ENCODE measurements at regions not wholly inside any gene's neighbourhood (a gene's known extent, or its start where the extent isn't known, plus 50 kb on each side); places are given as distances from the start of the nearest gene placed in this dataset.

DNA sequence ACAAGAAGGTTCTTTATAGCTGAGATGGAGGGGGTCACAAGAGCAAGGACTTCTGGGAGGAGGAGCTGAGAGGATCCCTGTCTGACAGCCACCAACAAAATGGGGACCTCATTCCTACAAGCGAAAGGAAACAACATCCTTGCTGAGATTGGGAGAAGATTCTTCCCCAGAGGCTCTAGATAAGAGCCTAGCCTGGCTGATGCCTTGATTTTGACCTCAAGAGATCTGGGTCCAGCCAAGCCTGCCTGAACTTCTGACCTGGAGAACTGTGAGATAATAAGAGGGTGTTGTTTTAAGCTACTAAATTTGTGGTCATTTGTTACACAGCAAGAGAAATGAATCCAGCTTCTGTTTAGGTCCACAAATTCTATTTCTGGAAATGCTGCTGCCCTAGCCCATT is 75.4 kb upstream of the SLC4A11 start:
- no peak overlapping the region for H3K4me3 Mint-ChIP-seq
- TF ChIP-seq, protein P1, sequence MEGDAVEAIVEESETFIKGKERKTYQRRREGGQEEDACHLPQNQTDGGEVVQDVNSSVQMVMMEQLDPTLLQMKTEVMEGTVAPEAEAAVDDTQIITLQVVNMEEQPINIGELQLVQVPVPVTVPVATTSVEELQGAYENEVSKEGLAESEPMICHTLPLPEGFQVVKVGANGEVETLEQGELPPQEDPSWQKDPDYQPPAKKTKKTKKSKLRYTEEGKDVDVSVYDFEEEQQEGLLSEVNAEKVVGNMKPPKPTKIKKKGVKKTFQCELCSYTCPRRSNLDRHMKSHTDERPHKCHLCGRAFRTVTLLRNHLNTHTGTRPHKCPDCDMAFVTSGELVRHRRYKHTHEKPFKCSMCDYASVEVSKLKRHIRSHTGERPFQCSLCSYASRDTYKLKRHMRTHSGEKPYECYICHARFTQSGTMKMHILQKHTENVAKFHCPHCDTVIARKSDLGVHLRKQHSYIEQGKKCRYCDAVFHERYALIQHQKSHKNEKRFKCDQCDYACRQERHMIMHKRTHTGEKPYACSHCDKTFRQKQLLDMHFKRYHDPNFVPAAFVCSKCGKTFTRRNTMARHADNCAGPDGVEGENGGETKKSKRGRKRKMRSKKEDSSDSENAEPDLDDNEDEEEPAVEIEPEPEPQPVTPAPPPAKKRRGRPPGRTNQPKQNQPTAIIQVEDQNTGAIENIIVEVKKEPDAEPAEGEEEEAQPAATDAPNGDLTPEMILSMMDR (IDR thresholded peaks at IDR 0.05) = no peak
- H3K4me3 ChIP-seq (ENCODE audit: low read length) = no peak overlapping the region
- peaks cover 6% of the 10 kb centered on the region for H3K36me3 ChIP-seq (ENCODE audit: insufficient read depth, low read length)
- H3K4me1 Mint-ChIP-seq (ENCODE audit: low read depth) = no peaks in the 10 kb centered on the region
- no peaks in the 10 kb centered on the region for H3K27me3 Mint-ChIP-seq
- DNase-seq (no peak), ATAC-seq (ENCODE audit: poor library complexity) (no peak)
- no peak overlapping the region for H3K27ac ChIP-seq (ENCODE audit: low read depth in 1 of 2, low read length in 2 of 2)
- no peak overlapping the region for H3K27ac Mint-ChIP-seq
- no peaks in the 10 kb centered on the region for H3K27me3 ChIP-seq (ENCODE audit: control insufficient read depth in 1 of 2, insufficient read depth in 2 of 2, low read length in 2 of 2)
- ChIA-PET CTCF (interaction anchor here (0.8 to 1.0 kb wide), 4 partner anchors 35 to 261 kb away, joined by 3 to 4 read pairs (median 3); no protein-coding TSS in a partner anchor), POLR2A (interaction anchor here (1.3 kb wide), 1 partner anchor 11 kb away, joined by 3 read pairs; no protein-coding TSS in a partner anchor)
- intact Hi-C loops (cut with DNase I, micrococcal nuclease) = loop anchor here in 1 of 2 experiments (10.0 kb wide), 1 partner anchor 630 kb away; no protein-coding TSS in a partner anchor
- no peaks in the 10 kb centered on the region for H3K9me3 ChIP-seq (ENCODE audit: control insufficient read depth in 1 of 2, insufficient read depth in 1 of 2, low read length in 2 of 2)
- H3K4me1 ChIP-seq (ENCODE audit: insufficient read depth, low read length) = no peaks in the 10 kb centered on the region
- H3K36me3 Mint-ChIP-seq (ENCODE audit: low read depth) = peaks cover 29% of the 10 kb centered on the region
- no peaks in the 10 kb centered on the region for H3K9me3 Mint-ChIP-seq

DNA sequence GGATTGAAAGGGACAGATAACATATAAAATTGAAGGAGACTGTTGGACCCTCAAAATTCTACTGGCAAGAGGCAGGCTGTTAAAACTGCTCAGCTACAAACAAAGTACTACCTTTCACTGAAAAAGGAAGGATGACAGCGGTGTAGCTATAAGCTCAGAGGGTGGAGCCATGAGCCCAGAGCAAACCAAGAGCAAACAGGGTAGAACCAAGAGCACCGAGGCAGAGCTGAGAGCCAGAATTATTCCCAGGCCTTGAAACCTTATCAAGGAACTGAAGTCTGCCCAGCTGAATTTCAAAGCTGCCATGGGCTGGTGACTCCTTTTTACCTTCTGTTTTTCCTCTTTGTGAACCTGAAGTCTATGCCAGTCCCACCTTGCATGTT is 74.7 kb upstream of the SLC4A11 start:
- no peak overlapping the region for H3K4me3 Mint-ChIP-seq
- H3K27me3 ChIP-seq (ENCODE audit: control insufficient read depth in 1 of 2, insufficient read depth in 2 of 2, low read length in 2 of 2) = no peaks in the 10 kb centered on the region
- H3K27ac ChIP-seq (ENCODE audit: low read depth in 1 of 2, low read length in 2 of 2) = no peak overlapping the region
- ChIA-PET CTCF (interaction anchor here (0.9 kb wide), 1 partner anchor 260 kb away, joined by 3 read pairs; no protein-coding TSS in a partner anchor), POLR2A (interaction anchor here (1.3 kb wide), 1 partner anchor 12 kb away, joined by 3 read pairs; no protein-coding TSS in a partner anchor)
- H3K9me3 ChIP-seq (ENCODE audit: control insufficient read depth in 1 of 2, insufficient read depth in 1 of 2, low read length in 2 of 2) = no peaks in the 10 kb centered on the region
- H3K36me3 Mint-ChIP-seq (ENCODE audit: low read depth) = peaks cover 34% of the 10 kb centered on the region
- no peak overlapping the region for H3K4me3 ChIP-seq (ENCODE audit: low read length)
- no peak for ATAC-seq (ENCODE audit: poor library complexity)
- no peaks in the 10 kb centered on the region for H3K4me1 Mint-ChIP-seq (ENCODE audit: low read depth)
- intact Hi-C loops (cut with DNase I, micrococcal nuclease) = loop anchor here in 1 of 2 experiments (10.0 kb wide), 1 partner anchor 629 kb away; no protein-coding TSS in a partner anchor
- H3K27ac Mint-ChIP-seq = no peak overlapping the region
- H3K4me1 ChIP-seq (ENCODE audit: insufficient read depth, low read length) = no peaks in the 10 kb centered on the region
- peaks cover 6% of the 10 kb centered on the region for H3K36me3 ChIP-seq (ENCODE audit: insufficient read depth, low read length)
- no peak for DNase-seq
- no peaks in the 10 kb centered on the region for H3K9me3 Mint-ChIP-seq
- TF ChIP-seq, protein P1 (IDR thresholded peaks at IDR 0.05) = no peak
- H3K27me3 Mint-ChIP-seq = no peaks in the 10 kb centered on the region

DNA sequence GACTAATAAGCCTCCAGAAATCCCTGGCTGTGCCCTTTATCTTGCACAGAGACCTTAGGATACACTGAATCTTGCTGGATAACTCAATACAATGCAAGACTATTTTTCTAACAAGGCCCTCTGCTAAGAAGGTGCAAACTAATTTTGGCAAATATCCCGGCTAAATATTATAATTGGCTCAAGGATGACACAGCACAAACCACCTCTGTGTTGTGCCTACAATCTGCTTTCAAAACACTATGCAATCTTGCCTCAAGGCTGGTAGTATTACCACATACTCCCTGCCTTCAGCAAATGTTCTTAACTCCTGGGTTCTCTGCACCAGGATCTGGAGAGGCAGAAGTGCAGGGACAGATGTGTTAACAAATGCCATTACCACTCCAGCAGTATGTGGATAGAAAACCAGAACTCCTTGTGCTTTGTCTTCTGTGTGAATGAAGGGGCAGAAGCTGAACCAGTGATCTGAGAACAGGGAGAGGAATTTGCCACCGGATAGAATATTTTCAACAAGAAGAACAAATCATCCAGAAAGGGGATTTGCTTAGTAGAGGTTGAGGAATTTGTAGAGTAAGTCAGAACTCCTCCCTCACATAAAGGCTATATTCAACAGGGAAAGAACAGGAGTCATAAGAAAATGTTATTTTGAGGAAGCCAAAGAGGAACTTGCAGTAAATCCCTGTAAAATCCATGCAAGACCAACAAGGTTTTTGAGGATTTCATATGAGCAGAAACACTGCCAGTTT is 74.1 kb upstream of the SLC4A11 start:
- ChIA-PET CTCF (no interaction called here), POLR2A (no interaction called here)
- Mint-ChIP-seq H3K4me1 (ENCODE audit: low read depth) (no peaks in the 10 kb centered on the region), H3K27me3 (no peaks in the 10 kb centered on the region), H3K36me3 (ENCODE audit: low read depth) (peaks cover 34% of the 10 kb centered on the region), H3K4me3 (no peak overlapping the region), H3K9me3 (no peaks in the 10 kb centered on the region), H3K27ac (no peak overlapping the region)
- intact Hi-C loops (cut with DNase I, micrococcal nuclease) = loop anchor here in 1 of 2 experiments (10.0 kb wide), 1 partner anchor 628 kb away; no protein-coding TSS in a partner anchor
- no peak overlapping the region for H3K4me3 ChIP-seq (ENCODE audit: low read length)
- no peaks in the 10 kb centered on the region for H3K4me1 ChIP-seq (ENCODE audit: insufficient read depth, low read length)
- H3K27ac ChIP-seq (ENCODE audit: low read depth in 1 of 2, low read length in 2 of 2) = no peak overlapping the region
- ATAC-seq (ENCODE audit: poor library complexity) = no peak
- no peaks in the 10 kb centered on the region for H3K9me3 ChIP-seq (ENCODE audit: control insufficient read depth in 1 of 2, insufficient read depth in 1 of 2, low read length in 2 of 2)
- TF ChIP-seq, protein P1 (IDR thresholded peaks at IDR 0.05) = no peak
- DNase-seq = no peak
- peaks cover 6% of the 10 kb centered on the region for H3K36me3 ChIP-seq (ENCODE audit: insufficient read depth, low read length)
- no peaks in the 10 kb centered on the region for H3K27me3 ChIP-seq (ENCODE audit: control insufficient read depth in 1 of 2, insufficient read depth in 2 of 2, low read length in 2 of 2)

Measured in CD4-positive, alpha-beta T cell (primary cell).